OCI-LY1 (cell line): ENCODE measurements at regions not wholly inside any gene's neighbourhood (a gene's known extent, or its start where the extent isn't known, plus 50 kb on each side); places are given as distances from the start of the nearest gene placed in this dataset.

Experiments
- CTCF ChIP-seq: fragments of 200-600 bp; sonication (generic), shearing (Covaris generic); IDR thresholded peaks from 2 replicates; pipeline ENCODE4 v1.5.1; 2017; ENCODE audit warnings: mild to moderate bottlenecking, antibody characterized with exemption, low read length, moderate library complexity, mixed read lengths
- EZH2 ChIP-seq: fragments of 200-600 bp; sonication (generic), shearing (Covaris generic); IDR thresholded peaks from 2 replicates; pipeline ENCODE4 v1.8.0; 2017; ENCODE audit warnings: borderline replicate concordance, mixed run types, mild to moderate bottlenecking, antibody characterized with exemption, low read length, moderate library complexity, mixed read lengths

- TF ChIP-seq CTCF (no peak), EZH2 (no peak)
These were observed 259.7 kb upstream of the IRX2 start for GRCh38 chr5:3010953-3011763.
